Activated CD4-positive, alpha-beta memory T cell treated with anti-CD3 and anti-CD28 coated beads for 36 hours (primary cell): ENCODE measurements at regions not wholly inside any gene's neighbourhood (a gene's known extent, or its start where the extent isn't known, plus 50 kb on each side); places are given as distances from the start of the nearest gene placed in this dataset.

Source experiments
- CTCF ChIA-PET: fragments of 350-600 bp; sonication (Branson Sonifier 250); formaldehyde crosslinking; loops from one replicate; lab custom pipeline; 2021; ENCODE audit warnings: antibody characterized with exemption, inconsistent platforms; lab: Charles Lee
- POLR2A ChIA-PET: fragments of 350-600 bp; sonication (Branson Sonifier 250); formaldehyde crosslinking; loops from one replicate; lab custom pipeline; 2021; ENCODE audit warnings: antibody characterized with exemption; lab: Charles Lee
- DNase-seq: peaks from one replicate; pipeline ENCODE4 v3.0.0-alpha.2; 2020
- H3K27ac Mint-ChIP-seq: one replicate; pipeline ENCODE4 v1.8.0; 2021; ENCODE audit warnings: mixed read lengths
- H3K27me3 Mint-ChIP-seq: one replicate; pipeline ENCODE4 v1.8.0; 2021; ENCODE audit warnings: mixed read lengths
- H3K36me3 Mint-ChIP-seq: one replicate; pipeline ENCODE4 v1.8.0; 2021; ENCODE audit warnings: mixed read lengths
- H3K4me1 Mint-ChIP-seq: one replicate; pipeline ENCODE4 v1.8.0; 2021; ENCODE audit warnings: low read depth, mixed read lengths
- H3K4me3 Mint-ChIP-seq: one replicate; pipeline ENCODE4 v1.8.0; 2021; ENCODE audit warnings: mild to moderate bottlenecking, mixed read lengths
- H3K9me3 Mint-ChIP-seq: one replicate; pipeline ENCODE4 v1.8.0; 2021; ENCODE audit warnings: mixed read lengths
- intact Hi-C: fragments of 100-400 bp; cut with micrococcal nuclease; formaldehyde crosslinking; loops from one replicate; pipeline ENCODE4 v1.15.1; 2023

GRCh38 chr14:104344818-104345620 lies 206.6 kb downstream of the KIF26A start:
- H3K9me3 Mint-ChIP-seq, result peaks cover 3% of the 10 kb centered on the region
- no peaks in the 10 kb centered on the region for H3K36me3 Mint-ChIP-seq
- H3K27ac Mint-ChIP-seq, result no peak overlapping the region
- H3K27me3 Mint-ChIP-seq, result peaks cover 13% of the 10 kb centered on the region
- DNase-seq, result no peak
- H3K4me3 Mint-ChIP-seq, result no peak overlapping the region
- ChIA-PET POLR2A (no interaction called here), CTCF (no interaction called here)
- H3K4me1 Mint-ChIP-seq, result no peaks in the 10 kb centered on the region
- intact Hi-C loops, result no loop called here

GRCh38 chr14:104345621-104346462 lies 207.5 kb downstream of the KIF26A start:
- ChIA-PET POLR2A (no interaction called here), CTCF (no interaction called here)

GRCh38 chr14:104346608-104347007 lies 208.2 kb downstream of the KIF26A start:
- Mint-ChIP-seq H3K9me3 (peaks cover 8% of the 10 kb centered on the region), H3K27ac (no peak overlapping the region), H3K36me3 (no peaks in the 10 kb centered on the region), H3K4me3 (no peak overlapping the region), H3K4me1 (no peaks in the 10 kb centered on the region), H3K27me3 (peaks cover 13% of the 10 kb centered on the region)
- POLR2A ChIA-PET, result no interaction called here
- DNase-seq, result no peak
- intact Hi-C loops, result no loop called here
- CTCF ChIA-PET, result no interaction called here

More at GRCh38 chr14:104345621-104346462, 207.5 kb downstream of the KIF26A start:
- Mint-ChIP-seq H3K36me3 (no peaks in the 10 kb centered on the region), H3K9me3 (peaks cover 3% of the 10 kb centered on the region), H3K27me3 (peaks cover 13% of the 10 kb centered on the region), H3K27ac (no peak overlapping the region), H3K4me3 (no peak overlapping the region), H3K4me1 (no peaks in the 10 kb centered on the region)
- DNase-seq, result no peak
- intact Hi-C loops, result no loop called here

- CTCF ChIA-PET, result no interaction called here
- POLR2A ChIA-PET, result no interaction called here
- Mint-ChIP-seq H3K4me3 (no peak overlapping the region), H3K4me1 (no peaks in the 10 kb centered on the region), H3K27me3 (peaks cover 11% of the 10 kb centered on the region), H3K36me3 (no peaks in the 10 kb centered on the region), H3K27ac (no peak overlapping the region), H3K9me3 (peaks cover 8% of the 10 kb centered on the region)
- no peak for DNase-seq
- intact Hi-C loops, result no loop called here
Observed at GRCh38 chr14:104348741-104349140, 210.4 kb downstream of the KIF26A start.

- POLR2A ChIA-PET, result no interaction called here
- intact Hi-C loops, result no loop called here
- H3K27ac Mint-ChIP-seq, result no peak overlapping the region
- DNase-seq, result no peak
- no peaks in the 10 kb centered on the region for H3K4me1 Mint-ChIP-seq
- peaks cover 8% of the 10 kb centered on the region for H3K9me3 Mint-ChIP-seq
- no peak overlapping the region for H3K4me3 Mint-ChIP-seq
- no peaks in the 10 kb centered on the region for H3K36me3 Mint-ChIP-seq
- CTCF ChIA-PET, result no interaction called here
- H3K27me3 Mint-ChIP-seq, result peaks cover 7% of the 10 kb centered on the region
Observed at GRCh38 chr14:104349950-104350349, 211.6 kb downstream of the KIF26A start.

- ChIA-PET CTCF (no interaction called here), POLR2A (interaction anchor here (0.6 kb wide), 1 partner anchor 9 kb away, joined by 3 read pairs; no protein-coding TSS in a partner anchor)
- intact Hi-C loops, result no loop called here
- H3K4me3 Mint-ChIP-seq, result no peak overlapping the region
- H3K9me3 Mint-ChIP-seq, result peaks cover 8% of the 10 kb centered on the region
- H3K27me3 Mint-ChIP-seq, result no peaks in the 10 kb centered on the region
- H3K36me3 Mint-ChIP-seq, result no peaks in the 10 kb centered on the region
- no peak overlapping the region for H3K27ac Mint-ChIP-seq
- no peaks in the 10 kb centered on the region for H3K4me1 Mint-ChIP-seq
- DNase-seq, result no peak
Observed at GRCh38 chr14:104350463-104351185, 212.2 kb downstream of the KIF26A start.

- intact Hi-C loops, result no loop called here
- no peak for DNase-seq
- ChIA-PET POLR2A (no interaction called here), CTCF (no interaction called here)
- Mint-ChIP-seq H3K4me1 (no peaks in the 10 kb centered on the region), H3K27ac (no peak overlapping the region), H3K9me3 (peaks cover 8% of the 10 kb centered on the region), H3K36me3 (no peaks in the 10 kb centered on the region), H3K27me3 (no peaks in the 10 kb centered on the region), H3K4me3 (no peak overlapping the region)
Observed at GRCh38 chr14:104351849-104352492, 213.6 kb downstream of the KIF26A start.

- intact Hi-C loops, result no loop called here
- no peak for DNase-seq
- no peaks in the 10 kb centered on the region for H3K27me3 Mint-ChIP-seq
- no peaks in the 10 kb centered on the region for H3K4me1 Mint-ChIP-seq
- H3K36me3 Mint-ChIP-seq, result no peaks in the 10 kb centered on the region
- no peak overlapping the region for H3K4me3 Mint-ChIP-seq
- ChIA-PET CTCF (no interaction called here), POLR2A (no interaction called here)
- H3K27ac Mint-ChIP-seq, result no peak overlapping the region
- peaks cover 8% of the 10 kb centered on the region for H3K9me3 Mint-ChIP-seq
Observed at GRCh38 chr14:104352493-104353220, 214.3 kb downstream of the KIF26A start.

- Mint-ChIP-seq H3K27me3 (no peaks in the 10 kb centered on the region), H3K4me1 (no peaks in the 10 kb centered on the region), H3K36me3 (no peaks in the 10 kb centered on the region), H3K9me3 (peaks cover 7% of the 10 kb centered on the region), H3K27ac (no peak overlapping the region), H3K4me3 (no peak overlapping the region)
- intact Hi-C loops, result no loop called here
- CTCF ChIA-PET, result no interaction called here
- no peak for DNase-seq
- POLR2A ChIA-PET, result no interaction called here
Observed at GRCh38 chr14:104353221-104353920, 215.0 kb downstream of the KIF26A start.

- Mint-ChIP-seq H3K27me3 (no peaks in the 10 kb centered on the region), H3K27ac (no peak overlapping the region), H3K36me3 (no peaks in the 10 kb centered on the region), H3K4me1 (no peaks in the 10 kb centered on the region), H3K4me3 (no peak overlapping the region), H3K9me3 (peaks cover 6% of the 10 kb centered on the region)
- POLR2A ChIA-PET, result no interaction called here
- CTCF ChIA-PET, result no interaction called here
- DNase-seq, result no peak
- intact Hi-C loops, result no loop called here
Observed at GRCh38 chr14:104353921-104354701, 215.7 kb downstream of the KIF26A start.
